ENCODE measurements at regions not wholly inside any gene's neighbourhood (a gene's known extent, or its start where the extent isn't known, plus 50 kb on each side); places are given as distances from the start of the nearest gene placed in this dataset.

GRCh38 chr2:193627927-193628272, 1433.2 kb upstream of the TMEFF2 start:
- TF ChIP-seq POLR2A (IDR thresholded peaks at IDR 0.05; ENCODE audit: low read depth, low read length), result no peak
- TF ChIP-seq POLR2AphosphoS5 (IDR thresholded peaks at IDR 0.05; ENCODE audit: low read depth, low read length), result no peak
- TF ChIP-seq TAF1 (IDR thresholded peaks at IDR 0.05; ENCODE audit: borderline replicate concordance, low read depth, low read length), result no peak

All from GM12892 (cell line).